AG04449 (cell line): ENCODE measurements at regions not wholly inside any gene's neighbourhood (a gene's known extent, or its start where the extent isn't known, plus 50 kb on each side); places are given as distances from the start of the nearest gene placed in this dataset.

Experiments used
- CTCF ChIA-PET: fragments of 350-600 bp; formaldehyde crosslinking; extraction: SDS; loops from one replicate; lab custom pipeline; 2021; ENCODE audit warnings: antibody characterized with exemption; lab: Yijun Ruan, JAX
- POLR2A ChIA-PET: fragments of 400-600, 350-600 bp; formaldehyde crosslinking; extraction: SDS; loops from one replicate; lab custom pipeline; 2020; ENCODE audit warnings: antibody characterized with exemption, inconsistent platforms; lab: Yijun Ruan, JAX
- DNase-seq: peaks from one replicate; pipeline ENCODE4 v3.0.0-alpha.2; 2010; ENCODE audit warnings: low read depth, low spot score
- H3K4me3 ChIP-seq: 2 replicates; pipeline ENCODE4 v1.5.1; 2011; ENCODE audit warnings: low read depth, mild to moderate bottlenecking, control low read depth, low read length
- TF ChIP-seq, protein P1 (sequence below): IDR thresholded peaks from one replicate; pipeline ENCODE4 v1.5.1; 2011; ENCODE audit warnings: mild to moderate bottlenecking, moderate library complexity, low read length, control low read depth, inconsistent platforms; ENCODE audit not compliant: insufficient read depth; ENCODE audit errors: missing control alignments

GRCh38 chr18:73884868-73885267 lies 262.8 kb downstream of the FBXO15 start:
- H3K4me3 ChIP-seq: no peak overlapping the region
- TF ChIP-seq, protein P1, sequence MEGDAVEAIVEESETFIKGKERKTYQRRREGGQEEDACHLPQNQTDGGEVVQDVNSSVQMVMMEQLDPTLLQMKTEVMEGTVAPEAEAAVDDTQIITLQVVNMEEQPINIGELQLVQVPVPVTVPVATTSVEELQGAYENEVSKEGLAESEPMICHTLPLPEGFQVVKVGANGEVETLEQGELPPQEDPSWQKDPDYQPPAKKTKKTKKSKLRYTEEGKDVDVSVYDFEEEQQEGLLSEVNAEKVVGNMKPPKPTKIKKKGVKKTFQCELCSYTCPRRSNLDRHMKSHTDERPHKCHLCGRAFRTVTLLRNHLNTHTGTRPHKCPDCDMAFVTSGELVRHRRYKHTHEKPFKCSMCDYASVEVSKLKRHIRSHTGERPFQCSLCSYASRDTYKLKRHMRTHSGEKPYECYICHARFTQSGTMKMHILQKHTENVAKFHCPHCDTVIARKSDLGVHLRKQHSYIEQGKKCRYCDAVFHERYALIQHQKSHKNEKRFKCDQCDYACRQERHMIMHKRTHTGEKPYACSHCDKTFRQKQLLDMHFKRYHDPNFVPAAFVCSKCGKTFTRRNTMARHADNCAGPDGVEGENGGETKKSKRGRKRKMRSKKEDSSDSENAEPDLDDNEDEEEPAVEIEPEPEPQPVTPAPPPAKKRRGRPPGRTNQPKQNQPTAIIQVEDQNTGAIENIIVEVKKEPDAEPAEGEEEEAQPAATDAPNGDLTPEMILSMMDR: no peak
- ChIA-PET CTCF (no interaction called here), POLR2A (no interaction called here)
- no peak for DNase-seq

GRCh38 chr18:73881396-73881917 lies 266.2 kb downstream of the FBXO15 start:
- H3K4me3 ChIP-seq: no peak overlapping the region
- TF ChIP-seq, protein P1: no peak
- CTCF ChIA-PET: interaction anchor here (1.2 kb wide), 1 partner anchor 10 kb away, joined by 4 read pairs; no protein-coding TSS in a partner anchor
- POLR2A ChIA-PET: no interaction called here
- no peak for DNase-seq

GRCh38 chr18:73880387-73880786 lies 267.2 kb downstream of the FBXO15 start:
- TF ChIP-seq, protein P1: no peak
- ChIA-PET POLR2A (no interaction called here), CTCF (interaction anchor here (1.0 kb wide), 1 partner anchor 237 kb away, joined by 3 read pairs; no protein-coding TSS in a partner anchor)
- H3K4me3 ChIP-seq: no peak overlapping the region
- DNase-seq: no peak

DNA sequence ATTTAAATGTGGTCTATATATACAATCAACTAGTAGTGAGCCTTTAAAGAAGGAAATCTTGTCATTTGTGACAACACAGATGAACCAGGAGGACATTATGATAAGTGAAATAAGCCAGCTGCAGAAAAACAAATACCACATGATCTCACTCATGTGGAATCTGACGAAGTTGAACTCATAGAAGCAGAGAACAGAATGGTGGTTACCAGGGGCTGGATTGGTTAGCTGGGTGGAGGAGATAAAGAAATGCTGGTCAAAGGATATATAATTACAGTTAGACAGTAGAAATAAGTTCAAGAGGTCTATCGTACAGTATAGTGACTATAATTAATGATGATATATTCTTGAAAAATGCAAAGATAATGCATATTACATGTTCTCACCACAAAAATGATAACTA lies 267.9 kb downstream of the FBXO15 start:
- POLR2A ChIA-PET: interaction anchor here (0.6 kb wide), 1 partner anchor 21 kb away, joined by 4 read pairs; no protein-coding TSS in a partner anchor
- peak; percentile 12 for DNase-seq
- H3K4me3 ChIP-seq: no peak overlapping the region
- CTCF ChIA-PET: interaction anchor here (1.0 kb wide), 1 partner anchor 237 kb away, joined by 3 read pairs; no protein-coding TSS in a partner anchor
- TF ChIP-seq, protein P1: no peak

GRCh38 chr18:73879328-73879727 lies 268.3 kb downstream of the FBXO15 start:
- CTCF ChIA-PET: no interaction called here
- POLR2A ChIA-PET: interaction anchor here (0.6 kb wide), 1 partner anchor 21 kb away, joined by 4 read pairs; no protein-coding TSS in a partner anchor
- no peak for DNase-seq
- TF ChIP-seq, protein P1: no peak
- H3K4me3 ChIP-seq: no peak overlapping the region

GRCh38 chr18:73869182-73869581 lies 278.5 kb downstream of the FBXO15 start:
- TF ChIP-seq, protein P1: no peak
- DNase-seq: no peak
- H3K4me3 ChIP-seq: no peak overlapping the region
- ChIA-PET CTCF (interaction anchor here (2.2 kb wide), 1 partner anchor 26 kb away, joined by 6 read pairs; no protein-coding TSS in a partner anchor), POLR2A (interaction anchor here (0.6 kb wide), 1 partner anchor 73 kb away, joined by 3 read pairs; no protein-coding TSS in a partner anchor)
